ENCODE measurements at regions not wholly inside any gene's neighbourhood (a gene's known extent, or its start where the extent isn't known, plus 50 kb on each side); places are given as distances from the start of the nearest gene placed in this dataset.

- H3K36me3 ChIP-seq = no peaks in the 10 kb centered on the region
- H3K9me3 ChIP-seq = no peaks in the 10 kb centered on the region
- DNase-seq = no peak
- no peak for TF ChIP-seq CTCF (IDR thresholded peaks at IDR 0.05)
- intact Hi-C loops (cut with DNase I) = no loop called here
- no peak overlapping the region for H3K4me3 ChIP-seq
- H3K4me1 ChIP-seq = peaks cover 5% of the 10 kb centered on the region
- H3K27me3 ChIP-seq (ENCODE audit: low read depth) = no peaks in the 10 kb centered on the region
- ATAC-seq = no peak
- no peak overlapping the region for H3K27ac ChIP-seq
These were observed 73.0 kb upstream of the VPREB1 start for GRCh38 chr22:22171357-22172218.

- Histone ChIP-seq H3K36me3 (no peaks in the 10 kb centered on the region), H3K9me3 (no peaks in the 10 kb centered on the region), H3K27ac (no peak overlapping the region), H3K4me1 (peaks cover 5% of the 10 kb centered on the region), H3K4me3 (no peak overlapping the region), H3K27me3 (ENCODE audit: low read depth) (peaks cover 10% of the 10 kb centered on the region)
- DNase-seq (no peak), ATAC-seq (no peak)
- TF ChIP-seq CTCF (IDR thresholded peaks at IDR 0.05) = no peak
- intact Hi-C loops (cut with DNase I) = no loop called here
These were observed 74.7 kb upstream of the VPREB1 start for GRCh38 chr22:22169923-22170322.

- ATAC-seq (no peak), DNase-seq (no peak)
- Histone ChIP-seq H3K27me3 (ENCODE audit: low read depth) (peaks cover 10% of the 10 kb centered on the region), H3K27ac (no peak overlapping the region), H3K4me1 (peaks cover 5% of the 10 kb centered on the region), H3K9me3 (no peaks in the 10 kb centered on the region), H3K36me3 (no peaks in the 10 kb centered on the region), H3K4me3 (no peak overlapping the region)
- intact Hi-C loops (cut with DNase I) = no loop called here
- TF ChIP-seq CTCF (IDR thresholded peaks at IDR 0.05) = no peak
These were observed 75.4 kb upstream of the VPREB1 start for GRCh38 chr22:22168941-22169867.

- Histone ChIP-seq H3K4me1 (peaks cover 5% of the 10 kb centered on the region), H3K36me3 (no peaks in the 10 kb centered on the region), H3K9me3 (no peaks in the 10 kb centered on the region), H3K27me3 (ENCODE audit: low read depth) (peaks cover 10% of the 10 kb centered on the region), H3K4me3 (no peak overlapping the region), H3K27ac (no peak overlapping the region)
- intact Hi-C loops (cut with DNase I) = no loop called here
- TF ChIP-seq CTCF (IDR thresholded peaks at IDR 0.05) = no peak
- peak in 1 of 2 donors; percentile 48 for ATAC-seq
- no peak for DNase-seq
These were observed 76.2 kb upstream of the VPREB1 start for GRCh38 chr22:22168190-22168940.

- no peak overlapping the region for H3K4me3 ChIP-seq
- DNase-seq (no peak), ATAC-seq (peak in 1 of 2 donors; percentile 7)
- no peaks in the 10 kb centered on the region for H3K36me3 ChIP-seq
- H3K27me3 ChIP-seq (ENCODE audit: low read depth) = peaks cover 10% of the 10 kb centered on the region
- no peak for TF ChIP-seq CTCF (IDR thresholded peaks at IDR 0.05)
- H3K9me3 ChIP-seq = no peaks in the 10 kb centered on the region
- H3K27ac ChIP-seq = no peak overlapping the region
- peaks cover 5% of the 10 kb centered on the region for H3K4me1 ChIP-seq
- intact Hi-C loops (cut with DNase I) = no loop called here
These were observed 76.8 kb upstream of the VPREB1 start for GRCh38 chr22:22167791-22168189.
